Progenitor cell of endocrine pancreas (in vitro differentiated cells): ENCODE measurements at regions not wholly inside any gene's neighbourhood (a gene's known extent, or its start where the extent isn't known, plus 50 kb on each side); places are given as distances from the start of the nearest gene placed in this dataset.

Experiments
- DNase-seq: peaks from one replicate; pipeline ENCODE4 v3.0.0; 2021; ENCODE audit warnings: low spot score; ENCODE audit not compliant: unreplicated experiment
- H3K27ac Mint-ChIP-seq: 2 replicates; pipeline ENCODE4 v1.8.0; 2021; ENCODE audit warnings: mild to moderate bottlenecking, moderate library complexity, mixed read lengths
- H3K27me3 Mint-ChIP-seq: 2 replicates; pipeline ENCODE4 v1.8.0; 2021; ENCODE audit warnings: mixed read lengths
- H3K36me3 Mint-ChIP-seq: 2 replicates; pipeline ENCODE4 v1.8.0; 2022; ENCODE audit warnings: mixed read lengths; ENCODE audit not compliant: insufficient read depth
- H3K4me1 Mint-ChIP-seq: 2 replicates; pipeline ENCODE4 v1.8.0; 2021; ENCODE audit warnings: low read depth, mixed read lengths
- H3K4me3 Mint-ChIP-seq: 2 replicates; pipeline ENCODE4 v1.8.0; 2021; ENCODE audit warnings: low read depth, mild to moderate bottlenecking, moderate library complexity, mixed read lengths
- H3K9me3 Mint-ChIP-seq: 2 replicates; pipeline ENCODE4 v1.8.0; 2021; ENCODE audit warnings: low read depth, mixed read lengths
- TF ChIP-seq, protein P1 (sequence below): fragments of 200-600 bp; sonication (generic); IDR thresholded peaks from one replicate; pipeline ENCODE4 v1.5.0; 2021; ENCODE audit warnings: antibody characterized with exemption, mild to moderate bottlenecking; ENCODE audit not compliant: unreplicated experiment

- Mint-ChIP-seq H3K4me3 (no peak overlapping the region), H3K27me3 (peaks cover 4% of the 10 kb centered on the region), H3K4me1 (peaks cover 15% of the 10 kb centered on the region), H3K36me3 (no peaks in the 10 kb centered on the region), H3K27ac (no peak overlapping the region), H3K9me3 (peaks cover 6% of the 10 kb centered on the region)
- TF ChIP-seq, protein P1, sequence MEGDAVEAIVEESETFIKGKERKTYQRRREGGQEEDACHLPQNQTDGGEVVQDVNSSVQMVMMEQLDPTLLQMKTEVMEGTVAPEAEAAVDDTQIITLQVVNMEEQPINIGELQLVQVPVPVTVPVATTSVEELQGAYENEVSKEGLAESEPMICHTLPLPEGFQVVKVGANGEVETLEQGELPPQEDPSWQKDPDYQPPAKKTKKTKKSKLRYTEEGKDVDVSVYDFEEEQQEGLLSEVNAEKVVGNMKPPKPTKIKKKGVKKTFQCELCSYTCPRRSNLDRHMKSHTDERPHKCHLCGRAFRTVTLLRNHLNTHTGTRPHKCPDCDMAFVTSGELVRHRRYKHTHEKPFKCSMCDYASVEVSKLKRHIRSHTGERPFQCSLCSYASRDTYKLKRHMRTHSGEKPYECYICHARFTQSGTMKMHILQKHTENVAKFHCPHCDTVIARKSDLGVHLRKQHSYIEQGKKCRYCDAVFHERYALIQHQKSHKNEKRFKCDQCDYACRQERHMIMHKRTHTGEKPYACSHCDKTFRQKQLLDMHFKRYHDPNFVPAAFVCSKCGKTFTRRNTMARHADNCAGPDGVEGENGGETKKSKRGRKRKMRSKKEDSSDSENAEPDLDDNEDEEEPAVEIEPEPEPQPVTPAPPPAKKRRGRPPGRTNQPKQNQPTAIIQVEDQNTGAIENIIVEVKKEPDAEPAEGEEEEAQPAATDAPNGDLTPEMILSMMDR: no peak
- DNase-seq: no peak
Measured at GRCh38 chr6:113185299-113185698, 671.8 kb upstream of the MARCKS start.

GRCh38 chr6:113187661-113188060 is 669.5 kb upstream of the MARCKS start:
- Mint-ChIP-seq H3K36me3 (no peaks in the 10 kb centered on the region), H3K4me1 (peaks cover 15% of the 10 kb centered on the region), H3K4me3 (no peak overlapping the region), H3K27me3 (peaks cover 4% of the 10 kb centered on the region), H3K27ac (no peak overlapping the region), H3K9me3 (peaks cover 6% of the 10 kb centered on the region)
- TF ChIP-seq, protein P1: no peak
- DNase-seq: no peak

DNA sequence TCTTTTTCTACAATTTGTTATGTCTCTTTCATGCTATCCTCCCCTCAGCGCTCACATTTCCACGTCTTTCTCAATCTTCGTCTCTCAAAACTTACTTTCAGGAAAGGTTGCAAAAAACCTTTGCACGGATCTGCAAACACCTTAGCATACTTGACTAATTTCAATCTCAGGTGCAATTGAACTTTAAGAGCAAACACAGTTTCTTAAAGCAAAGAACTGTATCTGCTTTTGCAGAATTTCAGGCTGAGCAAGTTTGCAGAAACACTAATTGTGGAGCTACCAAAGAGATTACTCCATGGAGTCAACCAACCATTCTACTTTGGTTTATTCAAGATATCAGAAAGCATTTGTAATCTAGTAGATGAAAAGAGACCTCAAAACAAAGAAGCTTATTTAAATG is 668.2 kb upstream of the MARCKS start:
- no peak overlapping the region for H3K4me3 Mint-ChIP-seq
- TF ChIP-seq, protein P1: no peak
- H3K4me1 Mint-ChIP-seq: peaks cover 15% of the 10 kb centered on the region
- no peak for DNase-seq
- H3K27ac Mint-ChIP-seq: peak overlapping the region; percentile 8
- no peaks in the 10 kb centered on the region for H3K36me3 Mint-ChIP-seq
- peaks cover 10% of the 10 kb centered on the region for H3K9me3 Mint-ChIP-seq
- H3K27me3 Mint-ChIP-seq: peaks cover 2% of the 10 kb centered on the region

DNA sequence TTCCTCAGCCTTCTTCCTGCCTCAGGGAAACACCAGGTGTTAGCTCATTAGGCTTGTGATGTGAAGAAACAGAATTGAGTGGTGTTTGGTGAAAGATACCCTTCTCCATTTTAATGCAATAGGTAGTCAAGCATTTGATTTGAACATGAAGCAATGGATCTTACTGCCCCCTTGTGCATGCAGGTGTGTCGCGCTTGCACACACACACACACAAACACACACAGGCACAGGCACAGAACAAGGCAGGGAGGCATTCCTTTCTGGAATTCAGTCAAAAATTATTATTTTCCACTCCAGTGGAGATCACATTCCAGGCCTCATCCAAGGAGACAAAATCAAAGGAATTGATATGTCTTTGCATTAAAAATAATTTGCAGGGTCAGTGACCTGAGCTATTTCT is 667.0 kb upstream of the MARCKS start:
- Mint-ChIP-seq H3K4me1 (peaks cover 15% of the 10 kb centered on the region), H3K27ac (no peak overlapping the region), H3K36me3 (no peaks in the 10 kb centered on the region), H3K9me3 (peaks cover 9% of the 10 kb centered on the region), H3K4me3 (no peak overlapping the region), H3K27me3 (no peaks in the 10 kb centered on the region)
- TF ChIP-seq, protein P1: no peak
- no peak for DNase-seq

DNA sequence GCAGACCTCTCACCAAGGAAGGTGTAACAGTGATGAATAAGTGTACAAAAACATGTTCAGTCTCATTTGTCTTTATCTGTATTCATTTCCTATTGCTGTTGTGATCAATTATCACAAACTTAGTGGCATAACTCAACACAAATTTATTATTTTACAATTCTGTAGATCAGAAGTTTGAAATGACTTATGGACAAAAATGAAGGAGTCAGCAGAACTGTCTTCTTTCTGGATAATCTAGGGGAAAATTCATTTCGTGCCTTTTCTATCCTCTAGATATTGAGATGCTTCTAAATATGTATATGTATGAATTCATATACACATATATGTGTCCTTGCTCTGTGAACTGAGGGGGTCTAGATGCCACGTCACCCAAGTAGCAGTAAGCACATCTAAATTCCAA is 663.1 kb upstream of the MARCKS start:
- TF ChIP-seq, protein P1: no peak
- Mint-ChIP-seq H3K36me3 (no peaks in the 10 kb centered on the region), H3K27me3 (no peaks in the 10 kb centered on the region), H3K4me1 (peaks cover 3% of the 10 kb centered on the region), H3K27ac (no peak overlapping the region), H3K9me3 (peaks cover 9% of the 10 kb centered on the region), H3K4me3 (no peak overlapping the region)
- no peak for DNase-seq
